ENCODE measurements at regions not wholly inside any gene's neighbourhood (a gene's known extent, or its start where the extent isn't known, plus 50 kb on each side); places are given as distances from the start of the nearest gene placed in this dataset.

DNA sequence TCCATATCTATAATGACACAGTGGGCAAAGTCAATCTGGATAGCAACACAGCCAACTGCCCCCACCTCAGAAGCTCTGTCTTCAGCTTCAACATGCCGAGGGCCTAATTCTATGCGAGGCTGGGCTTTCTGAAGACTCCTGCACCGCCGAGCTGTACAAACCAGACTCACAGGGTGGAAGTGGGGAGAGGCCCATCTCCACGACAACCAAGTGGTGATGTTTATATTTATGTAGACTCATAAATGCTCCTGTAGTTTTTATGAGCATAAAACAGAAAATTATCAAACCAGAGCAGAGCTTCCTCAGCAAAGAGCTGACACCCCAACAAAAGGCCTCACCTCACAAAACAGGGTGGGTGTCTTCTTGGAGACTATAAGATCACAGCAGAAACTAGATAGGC, 77.0 kb upstream of the LGALSL start:
- H3K9ac ChIP-seq, result no peak overlapping the region
- no peak overlapping the region for H3K4me2 ChIP-seq
- no peak overlapping the region for H3K27ac ChIP-seq
- no peak for TF ChIP-seq Cebpa-rat (IDR thresholded peaks at IDR 0.05)
- no peak overlapping the region for H3K4me3 ChIP-seq
- no peaks in the 10 kb centered on the region for H3K4me1 ChIP-seq
- no peaks in the 10 kb centered on the region for H3K36me3 ChIP-seq
- no peaks in the 10 kb centered on the region for H3K9me3 ChIP-seq
- no peaks in the 10 kb centered on the region for H4K20me1 ChIP-seq
- H3K27me3 ChIP-seq, result no peaks in the 10 kb centered on the region

DNA sequence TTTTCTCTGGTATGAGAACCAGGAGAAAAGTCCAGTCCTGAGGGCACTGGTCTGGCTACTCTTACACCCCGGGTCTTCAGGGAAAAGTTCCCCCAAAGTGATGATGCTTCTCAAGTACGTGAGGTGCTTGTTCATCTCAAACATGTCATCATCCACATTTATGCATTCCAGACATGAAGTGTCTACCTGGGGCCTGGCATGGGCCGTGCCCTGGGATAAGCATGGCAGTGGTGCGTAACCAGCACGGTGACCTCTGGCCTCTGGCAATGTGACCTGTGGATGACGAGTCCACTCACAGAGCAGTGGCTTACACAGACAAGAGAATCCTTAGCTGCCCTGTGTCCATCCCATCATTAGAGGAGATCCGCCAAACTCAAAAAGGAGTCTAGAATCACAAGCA, 74.8 kb upstream of the LGALSL start:
- H3K27ac ChIP-seq, result no peak overlapping the region
- no peak overlapping the region for H3K4me2 ChIP-seq
- no peak overlapping the region for H3K9ac ChIP-seq
- peaks cover 12% of the 10 kb centered on the region for H3K4me1 ChIP-seq
- no peaks in the 10 kb centered on the region for H4K20me1 ChIP-seq
- TF ChIP-seq Cebpa-rat (IDR thresholded peaks at IDR 0.05), result no peak
- no peaks in the 10 kb centered on the region for H3K27me3 ChIP-seq
- H3K9me3 ChIP-seq, result no peaks in the 10 kb centered on the region
- no peaks in the 10 kb centered on the region for H3K36me3 ChIP-seq
- no peak overlapping the region for H3K4me3 ChIP-seq

DNA sequence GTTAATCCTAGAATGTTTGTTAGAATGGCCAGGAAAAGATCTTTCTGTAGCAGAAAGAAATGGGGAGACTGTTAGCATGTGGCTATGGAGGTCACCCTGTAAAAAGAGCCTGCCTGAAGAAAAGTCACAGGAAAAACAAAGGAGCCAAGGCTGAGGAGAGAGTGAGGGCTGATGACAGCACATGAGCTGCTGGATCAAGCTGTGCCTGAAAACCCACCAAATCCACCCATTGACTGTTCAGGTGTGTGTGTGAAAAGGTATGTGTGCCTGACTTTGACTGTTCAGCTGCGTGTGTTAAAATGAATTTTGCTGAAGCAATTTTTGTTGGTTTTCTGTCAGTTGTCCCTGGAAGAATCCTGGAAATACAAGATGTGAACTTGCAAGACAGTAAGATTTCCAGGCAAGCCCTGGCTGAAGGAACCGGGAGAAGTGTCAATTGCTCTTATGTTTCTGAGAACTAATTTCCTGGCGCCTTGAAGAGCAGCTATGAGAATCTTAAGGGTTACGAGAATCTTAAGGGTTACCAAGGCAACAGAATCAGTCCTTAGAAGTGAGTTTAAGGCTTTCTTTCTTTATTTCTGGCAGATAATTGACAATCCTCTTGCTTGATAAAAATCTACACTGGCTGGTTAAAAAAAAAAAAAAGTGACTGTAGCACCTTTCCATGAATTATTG, 73.0 kb upstream of the LGALSL start:
- Histone ChIP-seq H3K4me2 (no peak overlapping the region), H3K4me3 (no peak overlapping the region), H3K36me3 (no peaks in the 10 kb centered on the region), H4K20me1 (no peaks in the 10 kb centered on the region), H3K4me1 (peaks cover 12% of the 10 kb centered on the region), H3K27ac (no peak overlapping the region), H3K9me3 (no peaks in the 10 kb centered on the region), H3K9ac (no peak overlapping the region), H3K27me3 (no peaks in the 10 kb centered on the region)
- no peak for TF ChIP-seq Cebpa-rat (IDR thresholded peaks at IDR 0.05)

DNA sequence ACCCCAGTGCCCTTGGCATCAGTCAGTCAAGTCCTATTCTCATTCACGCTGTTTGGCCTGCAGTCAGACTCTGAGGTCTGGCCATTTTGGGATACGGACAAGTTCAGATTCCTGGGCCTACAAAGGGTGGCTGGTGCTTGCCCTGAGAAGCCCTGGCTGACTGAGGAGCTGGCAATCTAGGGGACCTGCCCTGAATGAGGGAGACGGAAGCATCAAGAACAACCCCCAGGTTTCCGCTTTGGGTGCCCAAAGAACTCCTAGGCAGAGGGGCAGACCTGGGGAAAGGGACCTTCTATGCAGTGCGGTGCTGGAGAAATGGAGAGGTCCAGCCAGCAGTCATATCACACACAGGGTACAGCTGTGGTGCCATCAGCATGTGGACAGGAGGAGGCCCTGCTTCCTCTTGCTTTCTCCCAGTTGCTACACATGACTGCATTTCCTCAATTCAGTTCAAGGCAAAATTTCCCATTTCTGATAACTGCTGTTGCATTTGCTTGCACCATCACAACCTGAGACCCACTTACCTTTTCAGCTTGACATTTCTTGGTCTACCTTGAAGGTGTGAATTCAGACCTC, 70.9 kb upstream of the LGALSL start:
- Histone ChIP-seq H3K27me3 (no peaks in the 10 kb centered on the region), H3K9ac (no peak overlapping the region), H3K9me3 (no peaks in the 10 kb centered on the region), H3K4me1 (peaks cover 12% of the 10 kb centered on the region), H3K27ac (no peak overlapping the region), H3K4me3 (no peak overlapping the region), H4K20me1 (no peaks in the 10 kb centered on the region), H3K4me2 (peak overlapping the region; percentile 31; the same call in 1 of the 2 replicates), H3K36me3 (no peaks in the 10 kb centered on the region)
- no peak for TF ChIP-seq Cebpa-rat (IDR thresholded peaks at IDR 0.05)

DNA sequence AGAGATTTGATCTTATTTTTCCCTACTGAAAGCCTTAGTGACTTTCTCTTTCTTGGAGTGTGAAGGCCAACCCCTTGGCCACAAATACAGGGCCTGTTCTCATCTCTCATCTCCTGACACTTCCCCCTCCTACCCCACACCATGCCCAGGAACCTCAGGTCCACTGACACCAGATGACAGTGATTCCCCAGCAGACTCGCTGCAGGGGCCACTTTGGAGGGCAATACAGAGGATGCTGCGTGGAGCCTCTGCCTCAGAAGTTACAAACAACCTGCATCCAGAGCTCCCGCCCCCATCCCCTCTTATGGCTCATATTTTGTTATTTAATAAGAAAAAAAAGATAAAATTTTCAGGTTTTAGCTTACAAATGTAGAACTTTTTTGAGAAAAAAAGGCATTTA, 70.1 kb upstream of the LGALSL start:
- H3K27me3 ChIP-seq, result no peaks in the 10 kb centered on the region
- H3K4me2 ChIP-seq, result no peak overlapping the region
- no peak overlapping the region for H3K4me3 ChIP-seq
- H3K27ac ChIP-seq, result no peak overlapping the region
- no peaks in the 10 kb centered on the region for H3K36me3 ChIP-seq
- H3K9me3 ChIP-seq, result no peaks in the 10 kb centered on the region
- no peaks in the 10 kb centered on the region for H4K20me1 ChIP-seq
- no peak for TF ChIP-seq Cebpa-rat (IDR thresholded peaks at IDR 0.05)
- peaks cover 12% of the 10 kb centered on the region for H3K4me1 ChIP-seq
- no peak overlapping the region for H3K9ac ChIP-seq

DNA sequence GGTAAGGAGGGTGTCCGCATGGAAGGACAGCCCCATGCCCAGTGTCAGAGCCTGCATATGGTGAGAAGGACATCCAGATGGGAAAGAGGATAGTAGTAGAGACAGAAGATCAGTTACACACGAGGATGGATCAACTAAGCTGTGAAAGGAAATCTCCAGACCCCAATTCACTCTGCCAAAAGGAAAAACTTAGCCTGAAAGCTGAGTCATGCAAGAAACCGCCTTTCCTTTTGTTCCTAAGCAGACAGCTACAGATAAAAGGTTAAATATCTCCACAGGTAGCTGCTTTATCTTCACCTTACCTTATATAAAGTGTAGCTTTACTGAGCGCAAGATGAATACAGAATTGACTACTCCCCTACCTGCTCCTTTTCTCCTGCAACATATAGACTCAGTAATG, 67.3 kb upstream of the LGALSL start:
- H3K27ac ChIP-seq, result no peak overlapping the region
- H3K36me3 ChIP-seq, result no peaks in the 10 kb centered on the region
- H3K27me3 ChIP-seq, result no peaks in the 10 kb centered on the region
- no peaks in the 10 kb centered on the region for H4K20me1 ChIP-seq
- no peak overlapping the region for H3K4me3 ChIP-seq
- H3K9ac ChIP-seq, result no peak overlapping the region
- H3K9me3 ChIP-seq, result peaks cover 4% of the 10 kb centered on the region; the same call in 1 of the 2 replicates
- no peak for TF ChIP-seq Cebpa-rat (IDR thresholded peaks at IDR 0.05)
- peaks cover 12% of the 10 kb centered on the region for H3K4me1 ChIP-seq
- H3K4me2 ChIP-seq, result no peak overlapping the region

DNA sequence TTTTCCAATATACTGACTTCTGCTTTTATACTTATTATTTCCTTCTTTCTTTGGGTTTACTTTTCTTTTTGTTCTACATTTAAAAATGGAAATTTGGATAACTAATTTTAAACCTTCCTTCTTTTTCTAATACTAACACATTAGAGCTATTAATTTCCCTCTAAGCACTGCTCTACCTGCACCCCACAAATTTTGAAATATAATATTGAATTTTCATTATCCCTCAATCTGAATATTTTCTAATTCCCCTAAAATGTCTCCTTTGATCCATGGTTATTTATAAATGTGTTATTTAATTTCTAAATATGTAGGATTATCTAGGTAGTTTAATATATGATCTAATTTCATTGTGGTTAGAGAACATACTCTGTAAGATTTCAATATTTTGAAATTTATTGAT, 63.4 kb upstream of the LGALSL start:
- no peak for TF ChIP-seq Cebpa-rat (IDR thresholded peaks at IDR 0.05)
- no peaks in the 10 kb centered on the region for H3K36me3 ChIP-seq
- no peak overlapping the region for H3K27ac ChIP-seq
- H3K27me3 ChIP-seq, result no peaks in the 10 kb centered on the region
- no peaks in the 10 kb centered on the region for H3K4me1 ChIP-seq
- no peak overlapping the region for H3K4me3 ChIP-seq
- H4K20me1 ChIP-seq, result no peaks in the 10 kb centered on the region
- H3K9ac ChIP-seq, result no peak overlapping the region
- H3K4me2 ChIP-seq, result no peak overlapping the region
- peaks cover 4% of the 10 kb centered on the region; the same call in 1 of the 2 replicates for H3K9me3 ChIP-seq

DNA sequence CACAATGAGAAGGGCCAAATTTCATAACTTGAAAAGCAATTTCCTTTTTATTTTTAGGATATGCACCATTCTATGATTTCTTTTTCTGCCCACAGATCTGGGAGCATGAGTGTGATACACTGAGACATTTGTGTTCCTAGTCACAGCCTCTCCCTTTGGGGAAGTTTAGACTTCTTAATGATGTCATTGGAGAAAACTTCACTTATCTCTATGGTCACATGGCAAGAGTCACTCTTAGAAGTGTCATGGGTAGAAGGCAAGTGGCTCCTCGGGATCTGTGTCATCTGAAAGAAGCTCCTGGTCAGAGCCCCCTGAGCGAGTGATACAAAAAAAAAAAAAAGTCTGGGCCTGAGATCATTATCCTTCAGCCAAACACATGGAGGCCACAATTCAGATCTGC, 62.5 kb upstream of the LGALSL start:
- H3K4me2 ChIP-seq, result no peak overlapping the region
- no peaks in the 10 kb centered on the region for H3K4me1 ChIP-seq
- no peaks in the 10 kb centered on the region for H3K27me3 ChIP-seq
- no peak for TF ChIP-seq Cebpa-rat (IDR thresholded peaks at IDR 0.05)
- no peak overlapping the region for H3K27ac ChIP-seq
- peaks cover 4% of the 10 kb centered on the region; the same call in 1 of the 2 replicates for H3K9me3 ChIP-seq
- H3K4me3 ChIP-seq, result no peak overlapping the region
- no peaks in the 10 kb centered on the region for H4K20me1 ChIP-seq
- H3K9ac ChIP-seq, result no peak overlapping the region
- no peaks in the 10 kb centered on the region for H3K36me3 ChIP-seq

DNA sequence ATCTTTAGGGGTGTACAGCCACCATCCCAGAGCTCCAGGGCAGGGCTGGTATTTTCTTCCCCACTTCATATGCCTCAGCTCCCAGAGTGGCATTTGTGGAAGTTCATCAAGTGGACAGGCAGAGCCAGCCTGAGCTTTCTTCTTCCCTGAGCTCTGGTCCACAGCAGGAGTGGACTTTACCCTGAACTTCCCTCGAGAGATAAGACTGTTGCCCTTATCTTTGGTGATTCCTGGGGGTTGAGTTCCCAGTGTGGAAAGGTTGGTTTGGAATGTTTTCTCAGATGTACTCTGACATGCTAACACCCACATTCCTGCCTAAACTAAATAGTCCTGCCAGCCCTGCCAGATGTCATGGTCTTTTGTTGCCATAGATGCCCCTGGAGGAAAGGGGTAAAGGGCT, 62.0 kb upstream of the LGALSL start:
- Histone ChIP-seq H3K4me2 (no peak overlapping the region), H3K4me1 (no peaks in the 10 kb centered on the region), H3K27me3 (no peaks in the 10 kb centered on the region), H4K20me1 (no peaks in the 10 kb centered on the region), H3K27ac (no peak overlapping the region), H3K9ac (no peak overlapping the region), H3K4me3 (no peak overlapping the region), H3K9me3 (peaks cover 4% of the 10 kb centered on the region; the same call in 1 of the 2 replicates), H3K36me3 (no peaks in the 10 kb centered on the region)
- no peak for TF ChIP-seq Cebpa-rat (IDR thresholded peaks at IDR 0.05)

DNA sequence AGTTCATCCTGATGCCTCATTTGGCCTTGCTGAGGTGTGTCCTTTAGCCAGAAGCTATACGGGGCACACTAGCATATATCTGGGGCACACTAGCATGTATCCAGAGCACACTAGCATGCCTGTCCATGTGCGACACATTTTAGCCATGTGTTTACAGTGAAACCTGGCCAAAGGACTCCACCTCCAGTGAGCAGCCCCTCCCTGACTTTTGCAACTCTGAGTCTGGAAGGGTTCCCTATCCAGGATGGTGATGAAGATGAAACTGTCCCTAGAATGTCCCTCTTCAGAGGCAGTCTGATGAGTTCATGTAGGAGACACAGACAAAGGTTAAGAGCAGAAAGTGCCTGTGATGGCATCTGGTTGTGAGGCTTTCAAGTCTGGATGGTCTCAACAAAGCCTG, 61.4 kb upstream of the LGALSL start:
- Histone ChIP-seq H3K27me3 (no peaks in the 10 kb centered on the region), H3K27ac (no peak overlapping the region), H3K9ac (no peak overlapping the region), H3K4me1 (no peaks in the 10 kb centered on the region), H4K20me1 (no peaks in the 10 kb centered on the region), H3K36me3 (no peaks in the 10 kb centered on the region), H3K9me3 (peaks cover 4% of the 10 kb centered on the region; the same call in 1 of the 2 replicates), H3K4me2 (no peak overlapping the region), H3K4me3 (no peak overlapping the region)
- no peak for TF ChIP-seq Cebpa-rat (IDR thresholded peaks at IDR 0.05)

Data from BLaER1 (cell line).